B cell (primary cell): ENCODE measurements at regions not wholly inside any gene's neighbourhood (a gene's known extent, or its start where the extent isn't known, plus 50 kb on each side); places are given as distances from the start of the nearest gene placed in this dataset.

Experiments used
- ATAC-seq: fragments of 200-7000 bp; cut with Tn5 transposase; one replicate; pipeline ENCODE4 v1.10.0; 2021; ENCODE audit warnings: low read depth, mild to moderate bottlenecking, moderate number of reproducible peaks, moderate library complexity
- CTCF ChIA-PET: fragments of 350-600 bp; sonication (Branson Sonifier 250); formaldehyde crosslinking; loops from one replicate; lab custom pipeline; 2021; ENCODE audit warnings: antibody characterized with exemption, inconsistent platforms; lab: Charles Lee
- POLR2A ChIA-PET: fragments of 350-600 bp; sonication (Branson Sonifier 250); formaldehyde crosslinking; loops from one replicate; lab custom pipeline; 2021; ENCODE audit warnings: antibody characterized with exemption; lab: Charles Lee
- DNase-seq: peaks from one replicate; pipeline ENCODE4 v3.0.0; 2013
- H2AFZ ChIP-seq: 2 replicates; pipeline ENCODE4 v1.6.1; 2012; ENCODE audit warnings: mild to moderate bottlenecking, low read depth, low read length; ENCODE audit not compliant: insufficient read depth, poor library complexity, severe bottlenecking
- H3K27ac ChIP-seq, 2 donors: 1 replicate in 1 of 2; 2 replicates in 1 of 2; pipeline ENCODE4 v1.5.1; 2012 to 2013; ENCODE audit warnings: low read length in 2 of 2, mild to moderate bottlenecking in 2 of 2, moderate library complexity in 1 of 2
- H3K27me3 ChIP-seq, 4 experiments: fragments of 200-600 bp in 1 of 4; sonication (generic) in 1 of 4; replicated peaks in 1 of 4; 1 replicate in 2 of 4; 2 replicates in 2 of 4; pipeline versions ENCODE4 v1.6.1 to v1.7.0; 2013 to 2016; ENCODE audit warnings: low read length in 3 of 4, mild to moderate bottlenecking in 2 of 4, mixed read lengths in 1 of 4, moderate library complexity in 1 of 4; ENCODE audit not compliant: insufficient read depth in 4 of 4, control insufficient read depth in 3 of 4; ENCODE audit errors: control extremely low read depth in 1 of 4
- H3K36me3 ChIP-seq, 2 experiments: replicated peaks in 1 of 2; 1 replicate in 1 of 2; 2 replicates in 1 of 2; pipeline versions ENCODE4 v1.6.1 to v1.7.1; 2013; ENCODE audit warnings: low read length in 1 of 2; ENCODE audit not compliant: insufficient read depth in 2 of 2, control insufficient read depth in 1 of 2; ENCODE audit errors: control extremely low read depth in 1 of 2, extremely low read depth in 1 of 2
- H3K4me1 ChIP-seq, 2 donors: fragments of 200-600 bp in 1 of 2; sonication (generic) in 1 of 2; 1 replicate in 1 of 2; 2 replicates in 1 of 2; pipeline versions ENCODE4 v1.5.1 to v1.6.1; 2013 to 2017; ENCODE audit warnings: low read length in 2 of 2; ENCODE audit not compliant: control insufficient read depth in 2 of 2, insufficient read depth in 2 of 2
- H3K4me2 ChIP-seq: replicated peaks from 2 replicates; pipeline ENCODE3; 2012; ENCODE audit warnings: mild to moderate bottlenecking, low read depth, low read length; ENCODE audit not compliant: poor library complexity, severe bottlenecking
- H3K4me3 ChIP-seq, 5 experiments: fragments of 200-600 bp in 1 of 5; sonication (generic) in 1 of 5; 1 replicate in 3 of 5; 2 replicates in 2 of 5; pipeline versions ENCODE4 v1.5.1 to v1.7.0; 2011 to 2016; ENCODE audit warnings: low read length in 4 of 5, mild to moderate bottlenecking in 4 of 5, low read depth in 2 of 5, control low read depth in 1 of 5, moderate library complexity in 1 of 5; ENCODE audit not compliant: insufficient read depth in 1 of 5; ENCODE audit errors: control extremely low read depth in 1 of 5, extremely low read depth in 1 of 5
- H3K79me2 ChIP-seq: fragments of 200-600 bp; sonication (generic); one replicate; pipeline ENCODE4 v1.6.0; 2016; ENCODE audit warnings: low read length; ENCODE audit not compliant: control insufficient read depth, insufficient read depth
- H3K9ac ChIP-seq: fragments of 200-600 bp; sonication (generic); 2 replicates; pipeline ENCODE4 v1.6.1; 2017; ENCODE audit warnings: mild to moderate bottlenecking, low read length, moderate library complexity
- H3K9me3 ChIP-seq, 3 donors: one replicate each; pipeline versions ENCODE4 v1.6.1 to v1.7.1; 2013; ENCODE audit warnings: low read length in 2 of 3; ENCODE audit not compliant: control insufficient read depth in 2 of 3, insufficient read depth in 1 of 3; ENCODE audit errors: control extremely low read depth in 1 of 3
- H4K20me1 ChIP-seq: 2 replicates; pipeline ENCODE4 v1.6.0; 2012; ENCODE audit warnings: mild to moderate bottlenecking, low read length; ENCODE audit not compliant: insufficient read depth, control insufficient read depth, poor library complexity, severe bottlenecking
- H3K27ac Mint-ChIP-seq: one replicate; pipeline ENCODE4 v1.8.0; 2021; ENCODE audit warnings: mixed read lengths
- H3K27me3 Mint-ChIP-seq: one replicate; pipeline ENCODE4 v1.8.0; 2021; ENCODE audit warnings: mixed read lengths
- H3K4me1 Mint-ChIP-seq: one replicate; pipeline ENCODE4 v1.8.0; 2021; ENCODE audit warnings: mixed read lengths
- H3K4me3 Mint-ChIP-seq: one replicate; pipeline ENCODE4 v1.8.0; 2021; ENCODE audit warnings: mixed read lengths
- H3K9me3 Mint-ChIP-seq: one replicate; pipeline ENCODE4 v1.8.0; 2022; ENCODE audit warnings: mixed read lengths; ENCODE audit not compliant: insufficient read depth
- CTCF ChIP-seq: fragments of 200-600 bp; IDR thresholded peaks from one replicate; pipeline ENCODE4 v1.8.0; 2022; ENCODE audit warnings: antibody characterized with exemption, mild to moderate bottlenecking
- EZH2 ChIP-seq: IDR thresholded peaks from 2 replicates; pipeline ENCODE4 v1.6.1; 2012; ENCODE audit warnings: borderline replicate concordance, low read depth, mild to moderate bottlenecking, moderate library complexity, low read length; ENCODE audit not compliant: insufficient read depth, poor library complexity, severe bottlenecking
- WGBS: methylation state at CpG from one replicate; pipeline ENCODE4 v1.1.5; 2013; ENCODE audit warnings: missing lambda C conversion rate; ENCODE audit not compliant: insufficient coverage; 5-methylcytosine and 5-hydroxymethylcytosine counted together
- intact Hi-C: fragments of 100-400 bp; cut with micrococcal nuclease; formaldehyde crosslinking; loops from one replicate; pipeline ENCODE4 v1.10.0; 2022

DNA sequence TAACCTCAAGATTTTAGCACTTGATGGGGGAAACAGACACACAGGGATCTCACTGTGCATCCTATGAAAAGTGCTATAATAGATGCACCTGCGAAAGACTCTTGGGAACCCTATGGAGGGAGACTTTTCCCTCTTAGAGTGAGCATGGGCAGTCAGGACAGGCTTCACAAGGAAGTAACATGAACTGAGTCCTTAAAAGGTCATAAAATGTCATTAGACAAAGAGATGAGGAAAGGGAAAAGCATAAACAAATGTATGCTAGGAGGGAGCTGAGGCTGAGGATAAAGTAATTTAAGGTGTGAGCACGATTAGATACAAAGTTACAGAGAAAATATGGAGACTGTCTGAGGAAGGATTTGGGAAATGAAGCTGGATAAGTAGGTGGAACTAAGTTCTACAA lies 60.6 kb upstream of the MIER3 start:
- H3K4me3 Mint-ChIP-seq: no peak overlapping the region
- H3K9me3 Mint-ChIP-seq: no peaks in the 10 kb centered on the region
- DNase-seq (no peak), ATAC-seq (no peak)
- Histone ChIP-seq H3K9me3 (no peaks in the 10 kb centered on the region), H3K36me3 (no peaks in the 10 kb centered on the region), H3K9ac (no peak overlapping the region), H3K4me3 (no peak overlapping the region), H4K20me1 (no peaks in the 10 kb centered on the region), H3K4me1 (peaks cover 1 to 4% of the 10 kb centered on the region in 2 donors), H3K79me2 (no peaks in the 10 kb centered on the region), H3K27me3 (no peaks in the 10 kb centered on the region), H3K4me2 (no peak overlapping the region), H3K27ac (no peak overlapping the region), H2AFZ (no peak overlapping the region)
- no peaks in the 10 kb centered on the region for H3K27me3 Mint-ChIP-seq
- intact Hi-C loops: no loop called here
- H3K4me1 Mint-ChIP-seq: peaks cover 3% of the 10 kb centered on the region
- TF ChIP-seq CTCF (no peak), EZH2 (no peak)
- 100% methylated on average over 2 of the region's 2 CpGs for WGBS
- POLR2A ChIA-PET: no interaction called here
- no peak overlapping the region for H3K27ac Mint-ChIP-seq
- CTCF ChIA-PET: no interaction called here

GRCh38 chr5:57025961-57026360 lies 74.0 kb upstream of the MIER3 start:
- CTCF ChIA-PET: no interaction called here
- WGBS: no CpG with 5 or more reads among the region's 3 CpGs
- Histone ChIP-seq H3K9me3 (peaks cover 0 to 4% (median 3%) of the 10 kb centered on the region in 3 donors), H3K27me3 (no peaks in the 10 kb centered on the region), H3K9ac (no peak overlapping the region), H3K4me3 (no peak overlapping the region), H3K4me2 (no peak overlapping the region), H3K4me1 (peaks cover 9 to 11% of the 10 kb centered on the region in 2 donors), H3K27ac (no peak overlapping the region), H2AFZ (no peak overlapping the region), H3K36me3 (no peaks in the 10 kb centered on the region), H3K79me2 (no peaks in the 10 kb centered on the region), H4K20me1 (no peaks in the 10 kb centered on the region)
- intact Hi-C loops: no loop called here
- peaks cover 6% of the 10 kb centered on the region for H3K9me3 Mint-ChIP-seq
- no peaks in the 10 kb centered on the region for H3K27me3 Mint-ChIP-seq
- H3K4me1 Mint-ChIP-seq: peaks cover 11% of the 10 kb centered on the region
- TF ChIP-seq EZH2: no peak
- TF ChIP-seq CTCF: no peak
- no peak for DNase-seq
- no peak overlapping the region for H3K27ac Mint-ChIP-seq
- ATAC-seq: no peak
- no peak overlapping the region for H3K4me3 Mint-ChIP-seq
- POLR2A ChIA-PET: no interaction called here
